ENCODE measurements at regions not wholly inside any gene's neighbourhood (a gene's known extent, or its start where the extent isn't known, plus 50 kb on each side); places are given as distances from the start of the nearest gene placed in this dataset.

DNA sequence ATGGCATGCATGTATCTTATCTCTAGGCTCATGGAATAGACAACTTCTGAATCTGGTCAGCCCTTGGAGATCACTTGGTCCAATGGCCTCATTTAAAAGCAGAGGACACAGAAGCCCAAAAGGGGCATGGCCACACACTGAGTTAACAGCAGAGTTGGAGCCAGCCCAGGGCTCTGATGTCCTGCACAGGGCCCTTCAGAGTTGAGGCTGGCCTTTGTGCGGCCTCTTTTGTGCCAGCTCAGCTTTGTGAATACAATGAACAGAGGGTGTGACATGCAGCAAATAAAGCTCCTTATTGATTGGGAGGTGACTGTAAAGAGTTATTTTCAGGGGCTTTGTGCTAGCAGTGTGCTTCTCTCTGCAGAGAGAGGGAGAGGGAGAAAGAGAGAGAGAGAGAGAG lies 150.1 kb upstream of the STK32A start (continued):
- TF ChIP-seq, protein P1, sequence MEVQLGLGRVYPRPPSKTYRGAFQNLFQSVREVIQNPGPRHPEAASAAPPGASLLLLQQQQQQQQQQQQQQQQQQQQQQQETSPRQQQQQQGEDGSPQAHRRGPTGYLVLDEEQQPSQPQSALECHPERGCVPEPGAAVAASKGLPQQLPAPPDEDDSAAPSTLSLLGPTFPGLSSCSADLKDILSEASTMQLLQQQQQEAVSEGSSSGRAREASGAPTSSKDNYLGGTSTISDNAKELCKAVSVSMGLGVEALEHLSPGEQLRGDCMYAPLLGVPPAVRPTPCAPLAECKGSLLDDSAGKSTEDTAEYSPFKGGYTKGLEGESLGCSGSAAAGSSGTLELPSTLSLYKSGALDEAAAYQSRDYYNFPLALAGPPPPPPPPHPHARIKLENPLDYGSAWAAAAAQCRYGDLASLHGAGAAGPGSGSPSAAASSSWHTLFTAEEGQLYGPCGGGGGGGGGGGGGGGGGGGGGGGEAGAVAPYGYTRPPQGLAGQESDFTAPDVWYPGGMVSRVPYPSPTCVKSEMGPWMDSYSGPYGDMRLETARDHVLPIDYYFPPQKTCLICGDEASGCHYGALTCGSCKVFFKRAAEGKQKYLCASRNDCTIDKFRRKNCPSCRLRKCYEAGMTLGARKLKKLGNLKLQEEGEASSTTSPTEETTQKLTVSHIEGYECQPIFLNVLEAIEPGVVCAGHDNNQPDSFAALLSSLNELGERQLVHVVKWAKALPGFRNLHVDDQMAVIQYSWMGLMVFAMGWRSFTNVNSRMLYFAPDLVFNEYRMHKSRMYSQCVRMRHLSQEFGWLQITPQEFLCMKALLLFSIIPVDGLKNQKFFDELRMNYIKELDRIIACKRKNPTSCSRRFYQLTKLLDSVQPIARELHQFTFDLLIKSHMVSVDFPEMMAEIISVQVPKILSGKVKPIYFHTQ (CRISPR knock-in tag; IDR thresholded peaks at IDR 0.05): no peak

DNA sequence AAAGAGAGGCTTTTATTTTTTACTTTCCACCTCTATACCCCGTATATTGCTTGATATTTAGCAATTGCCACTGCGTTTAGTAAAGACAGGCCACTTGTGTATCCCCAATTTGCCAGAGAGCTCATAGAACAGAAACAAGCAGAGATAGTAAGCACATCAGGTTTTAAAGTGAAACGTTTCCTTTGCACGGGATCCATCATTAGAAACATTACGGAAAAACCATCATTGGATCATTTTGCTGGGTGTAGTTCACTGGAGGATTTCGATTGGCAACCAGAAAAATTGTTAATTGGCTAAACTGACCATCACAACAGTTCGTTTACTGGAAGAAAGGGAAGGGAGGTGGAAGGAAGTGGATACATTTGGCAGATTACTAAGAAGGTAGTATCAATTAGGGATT lies 149.4 kb upstream of the STK32A start:
- no peaks in the 10 kb centered on the region for H3K27me3 Mint-ChIP-seq (ENCODE audit: low read depth)
- H3K4me1 Mint-ChIP-seq: 0 out of 2 replicates have a peak, but pooled peaks cover 3% of the 10 kb centered on the region
- DNase-seq (ENCODE audit: low spot score): no peak
- POLR2A ChIA-PET: no interaction called here
- no peak for ATAC-seq
- CTCF ChIA-PET: interaction anchor here (0.6 to 0.8 kb wide), 2 partner anchors 13 to 104 kb away, joined by 3 to 5 read pairs; no protein-coding TSS in a partner anchor
- no peaks in the 10 kb centered on the region for H3K36me3 Mint-ChIP-seq
- H3K27ac Mint-ChIP-seq: no peak overlapping the region
- TF ChIP-seq SMAD4 (CRISPR knock-in tag; IDR thresholded peaks at IDR 0.05) (no peak), FOXK1 (CRISPR knock-in tag; IDR thresholded peaks at IDR 0.05) (no peak), NFE2L1 (CRISPR knock-in tag; IDR thresholded peaks at IDR 0.05) (no peak)
- H3K9me3 Mint-ChIP-seq: no peaks in the 10 kb centered on the region
- H3K4me3 Mint-ChIP-seq: no peak overlapping the region

DNA sequence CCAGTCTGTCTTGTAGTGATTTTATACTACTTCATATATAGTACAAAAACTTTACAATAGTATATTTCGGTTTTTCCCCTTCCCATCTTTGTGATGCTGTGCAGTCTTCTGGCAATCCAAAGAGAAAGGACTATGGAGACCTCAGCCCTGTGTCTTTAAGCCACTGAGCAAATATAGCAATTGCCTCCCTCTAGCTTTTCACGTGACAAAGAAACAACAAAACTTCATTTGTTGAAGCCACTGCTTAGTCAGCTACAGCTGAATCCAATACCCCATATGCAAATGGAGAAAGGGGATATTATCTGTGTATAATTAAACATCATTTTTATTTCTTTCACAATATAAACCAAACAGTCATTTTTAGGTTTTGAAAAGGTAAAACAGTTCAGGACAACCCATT lies 142.8 kb upstream of the STK32A start:
- ATAC-seq (no peak), DNase-seq (ENCODE audit: low spot score) (no peak)
- no peaks in the 10 kb centered on the region for H3K36me3 Mint-ChIP-seq
- no peaks in the 10 kb centered on the region for H3K27me3 Mint-ChIP-seq (ENCODE audit: low read depth)
- ChIA-PET POLR2A (no interaction called here), CTCF (no interaction called here)
- no peak overlapping the region for H3K4me3 Mint-ChIP-seq
- no peaks in the 10 kb centered on the region for H3K9me3 Mint-ChIP-seq
- peaks cover 8% of the 10 kb centered on the region; the same call in 1 of the 2 replicates for H3K4me1 Mint-ChIP-seq
- H3K27ac Mint-ChIP-seq: no peak overlapping the region
- TF ChIP-seq SMAD3 (CRISPR knock-in tag; IDR thresholded peaks at IDR 0.05; ENCODE audit: borderline replicate concordance): no peak
- TF ChIP-seq, protein P2, sequence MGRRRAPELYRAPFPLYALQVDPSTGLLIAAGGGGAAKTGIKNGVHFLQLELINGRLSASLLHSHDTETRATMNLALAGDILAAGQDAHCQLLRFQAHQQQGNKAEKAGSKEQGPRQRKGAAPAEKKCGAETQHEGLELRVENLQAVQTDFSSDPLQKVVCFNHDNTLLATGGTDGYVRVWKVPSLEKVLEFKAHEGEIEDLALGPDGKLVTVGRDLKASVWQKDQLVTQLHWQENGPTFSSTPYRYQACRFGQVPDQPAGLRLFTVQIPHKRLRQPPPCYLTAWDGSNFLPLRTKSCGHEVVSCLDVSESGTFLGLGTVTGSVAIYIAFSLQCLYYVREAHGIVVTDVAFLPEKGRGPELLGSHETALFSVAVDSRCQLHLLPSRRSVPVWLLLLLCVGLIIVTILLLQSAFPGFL (CRISPR knock-in tag; IDR thresholded peaks at IDR 0.05; ENCODE audit: borderline replicate concordance): no peak
- no peak for TF ChIP-seq EMX1 (CRISPR knock-in tag; IDR thresholded peaks at IDR 0.05)
- no peak for TF ChIP-seq NR2C2 (CRISPR knock-in tag; IDR thresholded peaks at IDR 0.05)
- no peak for TF ChIP-seq NR3C1 (CRISPR knock-in tag; conservative IDR thresholded peaks at IDR 0.05; ENCODE audit: low read depth)
- no peak for TF ChIP-seq MXD4 (CRISPR knock-in tag; IDR thresholded peaks at IDR 0.05; ENCODE audit: borderline replicate concordance)
- TF ChIP-seq, protein P3, sequence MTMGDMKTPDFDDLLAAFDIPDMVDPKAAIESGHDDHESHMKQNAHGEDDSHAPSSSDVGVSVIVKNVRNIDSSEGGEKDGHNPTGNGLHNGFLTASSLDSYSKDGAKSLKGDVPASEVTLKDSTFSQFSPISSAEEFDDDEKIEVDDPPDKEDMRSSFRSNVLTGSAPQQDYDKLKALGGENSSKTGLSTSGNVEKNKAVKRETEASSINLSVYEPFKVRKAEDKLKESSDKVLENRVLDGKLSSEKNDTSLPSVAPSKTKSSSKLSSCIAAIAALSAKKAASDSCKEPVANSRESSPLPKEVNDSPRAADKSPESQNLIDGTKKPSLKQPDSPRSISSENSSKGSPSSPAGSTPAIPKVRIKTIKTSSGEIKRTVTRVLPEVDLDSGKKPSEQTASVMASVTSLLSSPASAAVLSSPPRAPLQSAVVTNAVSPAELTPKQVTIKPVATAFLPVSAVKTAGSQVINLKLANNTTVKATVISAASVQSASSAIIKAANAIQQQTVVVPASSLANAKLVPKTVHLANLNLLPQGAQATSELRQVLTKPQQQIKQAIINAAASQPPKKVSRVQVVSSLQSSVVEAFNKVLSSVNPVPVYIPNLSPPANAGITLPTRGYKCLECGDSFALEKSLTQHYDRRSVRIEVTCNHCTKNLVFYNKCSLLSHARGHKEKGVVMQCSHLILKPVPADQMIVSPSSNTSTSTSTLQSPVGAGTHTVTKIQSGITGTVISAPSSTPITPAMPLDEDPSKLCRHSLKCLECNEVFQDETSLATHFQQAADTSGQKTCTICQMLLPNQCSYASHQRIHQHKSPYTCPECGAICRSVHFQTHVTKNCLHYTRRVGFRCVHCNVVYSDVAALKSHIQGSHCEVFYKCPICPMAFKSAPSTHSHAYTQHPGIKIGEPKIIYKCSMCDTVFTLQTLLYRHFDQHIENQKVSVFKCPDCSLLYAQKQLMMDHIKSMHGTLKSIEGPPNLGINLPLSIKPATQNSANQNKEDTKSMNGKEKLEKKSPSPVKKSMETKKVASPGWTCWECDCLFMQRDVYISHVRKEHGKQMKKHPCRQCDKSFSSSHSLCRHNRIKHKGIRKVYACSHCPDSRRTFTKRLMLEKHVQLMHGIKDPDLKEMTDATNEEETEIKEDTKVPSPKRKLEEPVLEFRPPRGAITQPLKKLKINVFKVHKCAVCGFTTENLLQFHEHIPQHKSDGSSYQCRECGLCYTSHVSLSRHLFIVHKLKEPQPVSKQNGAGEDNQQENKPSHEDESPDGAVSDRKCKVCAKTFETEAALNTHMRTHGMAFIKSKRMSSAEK (CRISPR knock-in tag; IDR thresholded peaks at IDR 0.05; ENCODE audit: borderline replicate concordance): no peak
- TF ChIP-seq IRF2 (CRISPR knock-in tag; IDR thresholded peaks at IDR 0.05; ENCODE audit: borderline replicate concordance, low read depth): no peak
- no peak for TF ChIP-seq TEAD1 (CRISPR knock-in tag; IDR thresholded peaks at IDR 0.05)
- no peak for TF ChIP-seq JAZF1 (CRISPR knock-in tag; IDR thresholded peaks at IDR 0.05)
- TF ChIP-seq ZNF416 (CRISPR knock-in tag; IDR thresholded peaks at IDR 0.05): no peak
- TF ChIP-seq, protein P4, sequence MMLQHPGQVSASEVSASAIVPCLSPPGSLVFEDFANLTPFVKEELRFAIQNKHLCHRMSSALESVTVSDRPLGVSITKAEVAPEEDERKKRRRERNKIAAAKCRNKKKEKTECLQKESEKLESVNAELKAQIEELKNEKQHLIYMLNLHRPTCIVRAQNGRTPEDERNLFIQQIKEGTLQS (CRISPR knock-in tag; conservative IDR thresholded peaks at IDR 0.05): no peak
- TF ChIP-seq RELA (CRISPR knock-in tag; IDR thresholded peaks at IDR 0.05; ENCODE audit: borderline replicate concordance): no peak
- TF ChIP-seq, protein P5, sequence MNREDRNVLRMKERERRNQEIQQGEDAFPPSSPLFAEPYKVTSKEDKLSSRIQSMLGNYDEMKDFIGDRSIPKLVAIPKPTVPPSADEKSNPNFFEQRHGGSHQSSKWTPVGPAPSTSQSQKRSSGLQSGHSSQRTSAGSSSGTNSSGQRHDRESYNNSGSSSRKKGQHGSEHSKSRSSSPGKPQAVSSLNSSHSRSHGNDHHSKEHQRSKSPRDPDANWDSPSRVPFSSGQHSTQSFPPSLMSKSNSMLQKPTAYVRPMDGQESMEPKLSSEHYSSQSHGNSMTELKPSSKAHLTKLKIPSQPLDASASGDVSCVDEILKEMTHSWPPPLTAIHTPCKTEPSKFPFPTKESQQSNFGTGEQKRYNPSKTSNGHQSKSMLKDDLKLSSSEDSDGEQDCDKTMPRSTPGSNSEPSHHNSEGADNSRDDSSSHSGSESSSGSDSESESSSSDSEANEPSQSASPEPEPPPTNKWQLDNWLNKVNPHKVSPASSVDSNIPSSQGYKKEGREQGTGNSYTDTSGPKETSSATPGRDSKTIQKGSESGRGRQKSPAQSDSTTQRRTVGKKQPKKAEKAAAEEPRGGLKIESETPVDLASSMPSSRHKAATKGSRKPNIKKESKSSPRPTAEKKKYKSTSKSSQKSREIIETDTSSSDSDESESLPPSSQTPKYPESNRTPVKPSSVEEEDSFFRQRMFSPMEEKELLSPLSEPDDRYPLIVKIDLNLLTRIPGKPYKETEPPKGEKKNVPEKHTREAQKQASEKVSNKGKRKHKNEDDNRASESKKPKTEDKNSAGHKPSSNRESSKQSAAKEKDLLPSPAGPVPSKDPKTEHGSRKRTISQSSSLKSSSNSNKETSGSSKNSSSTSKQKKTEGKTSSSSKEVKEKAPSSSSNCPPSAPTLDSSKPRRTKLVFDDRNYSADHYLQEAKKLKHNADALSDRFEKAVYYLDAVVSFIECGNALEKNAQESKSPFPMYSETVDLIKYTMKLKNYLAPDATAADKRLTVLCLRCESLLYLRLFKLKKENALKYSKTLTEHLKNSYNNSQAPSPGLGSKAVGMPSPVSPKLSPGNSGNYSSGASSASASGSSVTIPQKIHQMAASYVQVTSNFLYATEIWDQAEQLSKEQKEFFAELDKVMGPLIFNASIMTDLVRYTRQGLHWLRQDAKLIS (CRISPR knock-in tag; IDR thresholded peaks at IDR 0.05; ENCODE audit: borderline replicate concordance): no peak
- no peak for TF ChIP-seq NFE2L1 (CRISPR knock-in tag; IDR thresholded peaks at IDR 0.05)
- TF ChIP-seq, protein P6, sequence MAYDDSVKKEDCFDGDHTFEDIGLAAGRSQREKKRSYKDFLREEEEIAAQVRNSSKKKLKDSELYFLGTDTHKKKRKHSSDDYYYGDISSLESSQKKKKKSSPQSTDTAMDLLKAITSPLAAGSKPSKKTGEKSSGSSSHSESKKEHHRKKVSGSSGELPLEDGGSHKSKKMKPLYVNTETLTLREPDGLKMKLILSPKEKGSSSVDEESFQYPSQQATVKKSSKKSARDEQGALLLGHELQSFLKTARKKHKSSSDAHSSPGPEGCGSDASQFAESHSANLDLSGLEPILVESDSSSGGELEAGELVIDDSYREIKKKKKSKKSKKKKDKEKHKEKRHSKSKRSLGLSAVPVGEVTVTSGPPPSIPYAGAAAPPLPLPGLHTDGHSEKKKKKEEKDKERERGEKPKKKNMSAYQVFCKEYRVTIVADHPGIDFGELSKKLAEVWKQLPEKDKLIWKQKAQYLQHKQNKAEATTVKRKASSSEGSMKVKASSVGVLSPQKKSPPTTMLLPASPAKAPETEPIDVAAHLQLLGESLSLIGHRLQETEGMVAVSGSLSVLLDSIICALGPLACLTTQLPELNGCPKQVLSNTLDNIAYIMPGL (CRISPR knock-in tag; IDR thresholded peaks at IDR 0.05): no peak

Data from WTC11 (cell line).